Midbrain (tissue), 1 donor: ENCODE measurements at regions not wholly inside any gene's neighbourhood (a gene's known extent, or its start where the extent isn't known, plus 50 kb on each side); places are given as distances from the start of the nearest gene placed in this dataset.

Source experiments
- DNase-seq: peaks from one replicate; lab custom pipeline; 2025; lab: John Stamatoyannopoulos, UW

GRCh38 chr7:8379264-8379663 lies 54.1 kb upstream of the NXPH1 start:
- DNase-seq = peak; percentile 80

- no peak for DNase-seq
Observed at GRCh38 chr7:8380130-8380529, 53.3 kb upstream of the NXPH1 start.

DNA sequence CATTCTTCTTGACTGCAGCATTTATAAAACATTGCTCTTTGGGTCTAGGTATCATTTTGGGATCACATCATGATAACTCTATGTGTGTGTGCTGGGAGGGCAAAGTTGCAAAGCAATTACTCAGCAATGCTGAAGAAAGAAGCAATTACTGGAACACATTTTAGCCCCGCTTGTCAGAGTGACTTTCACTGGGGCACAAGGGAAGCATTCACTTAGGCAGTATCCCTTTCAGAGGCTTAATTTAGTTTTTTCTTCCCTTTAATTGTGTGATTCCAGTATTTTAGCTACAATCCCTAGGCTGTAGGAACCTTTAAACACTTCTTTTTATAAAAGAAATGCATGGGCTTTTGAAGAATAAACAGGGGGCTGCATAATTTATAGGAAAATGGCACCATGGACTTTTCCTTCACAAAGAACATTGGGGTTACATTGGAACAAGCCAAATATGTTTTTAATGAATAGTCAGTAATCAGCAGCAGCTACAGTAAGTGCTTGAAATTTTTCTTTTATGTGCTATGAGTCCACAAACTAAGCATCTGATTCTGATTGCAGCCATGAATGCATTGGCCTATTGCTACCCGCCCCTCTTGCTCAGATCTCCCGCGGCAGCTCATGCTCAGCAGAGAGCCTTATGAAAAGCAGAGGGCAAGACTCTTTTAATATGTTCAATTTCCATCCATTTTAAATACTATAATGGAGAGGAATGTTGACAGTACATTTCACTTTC lies 51.2 kb upstream of the NXPH1 start:
- no peak for DNase-seq
